ENCODE measurements at regions not wholly inside any gene's neighbourhood (a gene's known extent, or its start where the extent isn't known, plus 50 kb on each side); places are given as distances from the start of the nearest gene placed in this dataset.

DNA sequence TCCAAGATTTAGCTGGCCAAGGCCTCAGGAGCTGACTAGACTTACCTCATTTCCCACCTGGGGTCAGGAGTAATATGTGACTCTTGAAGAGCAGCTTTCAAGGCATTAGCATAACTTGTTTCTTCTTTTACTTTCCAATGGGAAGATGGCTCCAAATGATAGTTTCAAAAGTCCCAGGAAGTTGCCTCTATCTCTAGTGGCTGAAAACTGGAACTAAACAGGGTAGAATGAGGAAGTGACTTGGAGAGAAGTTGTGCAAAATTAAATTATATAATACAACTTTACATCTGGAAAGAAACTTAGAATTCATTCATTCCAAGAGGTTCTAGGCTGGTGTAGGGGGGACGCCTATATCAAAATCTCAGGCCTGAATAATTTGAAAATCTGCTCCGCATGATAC, 250.1 kb upstream of the FMN2 start:
- H3K27me3 Mint-ChIP-seq (ENCODE audit: insufficient read depth, low read depth, poor library complexity), result no peaks in the 10 kb centered on the region
- peaks cover 22% of the 10 kb centered on the region for H3K9me2 ChIP-seq (ENCODE audit: insufficient read depth)
- no peaks in the 10 kb centered on the region for H3K4me1 ChIP-seq (ENCODE audit: insufficient read depth)
- H3K4me3 ChIP-seq, result no peak overlapping the region
- H3F3A ChIP-seq (replicated peaks; ENCODE audit: low read depth), result no peaks in the 10 kb centered on the region
- no peaks in the 10 kb centered on the region for H3K27me3 ChIP-seq (ENCODE audit: insufficient read depth)
- no peak overlapping the region for H3K4me3 Mint-ChIP-seq
- H3K4me2 ChIP-seq, result no peak overlapping the region
- H3K36me3 ChIP-seq (ENCODE audit: insufficient read depth), result no peaks in the 10 kb centered on the region
- no peak for ATAC-seq
- DNase-seq (ENCODE audit: low spot score), result no peak
- no peaks in the 10 kb centered on the region for H3K9me3 Mint-ChIP-seq
- no peak overlapping the region for H3K27ac Mint-ChIP-seq
- no peak overlapping the region for H2AFZ ChIP-seq
- H4K20me1 ChIP-seq (replicated peaks; ENCODE audit: insufficient read depth), result no peaks in the 10 kb centered on the region
- no peak for TF ChIP-seq POLR2AphosphoS5 (IDR thresholded peaks at IDR 0.05; ENCODE audit: low read depth)
- no peak for TF ChIP-seq EZH2phosphoT487 (IDR thresholded peaks at IDR 0.05; ENCODE audit: unreplicated experiment)
- TF ChIP-seq EZH2 (IDR thresholded peaks at IDR 0.05; ENCODE audit: low read depth, unreplicated experiment), result no peak
- no peak for TF ChIP-seq NANOG (IDR thresholded peaks at IDR 0.05; ENCODE audit: borderline replicate concordance)
- TF ChIP-seq, protein P1, sequence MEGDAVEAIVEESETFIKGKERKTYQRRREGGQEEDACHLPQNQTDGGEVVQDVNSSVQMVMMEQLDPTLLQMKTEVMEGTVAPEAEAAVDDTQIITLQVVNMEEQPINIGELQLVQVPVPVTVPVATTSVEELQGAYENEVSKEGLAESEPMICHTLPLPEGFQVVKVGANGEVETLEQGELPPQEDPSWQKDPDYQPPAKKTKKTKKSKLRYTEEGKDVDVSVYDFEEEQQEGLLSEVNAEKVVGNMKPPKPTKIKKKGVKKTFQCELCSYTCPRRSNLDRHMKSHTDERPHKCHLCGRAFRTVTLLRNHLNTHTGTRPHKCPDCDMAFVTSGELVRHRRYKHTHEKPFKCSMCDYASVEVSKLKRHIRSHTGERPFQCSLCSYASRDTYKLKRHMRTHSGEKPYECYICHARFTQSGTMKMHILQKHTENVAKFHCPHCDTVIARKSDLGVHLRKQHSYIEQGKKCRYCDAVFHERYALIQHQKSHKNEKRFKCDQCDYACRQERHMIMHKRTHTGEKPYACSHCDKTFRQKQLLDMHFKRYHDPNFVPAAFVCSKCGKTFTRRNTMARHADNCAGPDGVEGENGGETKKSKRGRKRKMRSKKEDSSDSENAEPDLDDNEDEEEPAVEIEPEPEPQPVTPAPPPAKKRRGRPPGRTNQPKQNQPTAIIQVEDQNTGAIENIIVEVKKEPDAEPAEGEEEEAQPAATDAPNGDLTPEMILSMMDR (conservative IDR thresholded peaks at IDR 0.05; ENCODE audit: low read depth in 2 of 2), result no peak
- no peak for TF ChIP-seq STAT1 (IDR thresholded peaks at IDR 0.05; ENCODE audit: unreplicated experiment)
- TF ChIP-seq JUNB (IDR thresholded peaks at IDR 0.05; ENCODE audit: unreplicated experiment), result no peak
- TF ChIP-seq, protein P2, sequence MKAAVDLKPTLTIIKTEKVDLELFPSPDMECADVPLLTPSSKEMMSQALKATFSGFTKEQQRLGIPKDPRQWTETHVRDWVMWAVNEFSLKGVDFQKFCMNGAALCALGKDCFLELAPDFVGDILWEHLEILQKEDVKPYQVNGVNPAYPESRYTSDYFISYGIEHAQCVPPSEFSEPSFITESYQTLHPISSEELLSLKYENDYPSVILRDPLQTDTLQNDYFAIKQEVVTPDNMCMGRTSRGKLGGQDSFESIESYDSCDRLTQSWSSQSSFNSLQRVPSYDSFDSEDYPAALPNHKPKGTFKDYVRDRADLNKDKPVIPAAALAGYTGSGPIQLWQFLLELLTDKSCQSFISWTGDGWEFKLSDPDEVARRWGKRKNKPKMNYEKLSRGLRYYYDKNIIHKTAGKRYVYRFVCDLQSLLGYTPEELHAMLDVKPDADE (IDR thresholded peaks at IDR 0.05), result no peak
- TF ChIP-seq CREB1 (CRISPR knock-in tag; IDR thresholded peaks at IDR 0.05; ENCODE audit: low read depth), result no peak
- TF ChIP-seq, protein P3, sequence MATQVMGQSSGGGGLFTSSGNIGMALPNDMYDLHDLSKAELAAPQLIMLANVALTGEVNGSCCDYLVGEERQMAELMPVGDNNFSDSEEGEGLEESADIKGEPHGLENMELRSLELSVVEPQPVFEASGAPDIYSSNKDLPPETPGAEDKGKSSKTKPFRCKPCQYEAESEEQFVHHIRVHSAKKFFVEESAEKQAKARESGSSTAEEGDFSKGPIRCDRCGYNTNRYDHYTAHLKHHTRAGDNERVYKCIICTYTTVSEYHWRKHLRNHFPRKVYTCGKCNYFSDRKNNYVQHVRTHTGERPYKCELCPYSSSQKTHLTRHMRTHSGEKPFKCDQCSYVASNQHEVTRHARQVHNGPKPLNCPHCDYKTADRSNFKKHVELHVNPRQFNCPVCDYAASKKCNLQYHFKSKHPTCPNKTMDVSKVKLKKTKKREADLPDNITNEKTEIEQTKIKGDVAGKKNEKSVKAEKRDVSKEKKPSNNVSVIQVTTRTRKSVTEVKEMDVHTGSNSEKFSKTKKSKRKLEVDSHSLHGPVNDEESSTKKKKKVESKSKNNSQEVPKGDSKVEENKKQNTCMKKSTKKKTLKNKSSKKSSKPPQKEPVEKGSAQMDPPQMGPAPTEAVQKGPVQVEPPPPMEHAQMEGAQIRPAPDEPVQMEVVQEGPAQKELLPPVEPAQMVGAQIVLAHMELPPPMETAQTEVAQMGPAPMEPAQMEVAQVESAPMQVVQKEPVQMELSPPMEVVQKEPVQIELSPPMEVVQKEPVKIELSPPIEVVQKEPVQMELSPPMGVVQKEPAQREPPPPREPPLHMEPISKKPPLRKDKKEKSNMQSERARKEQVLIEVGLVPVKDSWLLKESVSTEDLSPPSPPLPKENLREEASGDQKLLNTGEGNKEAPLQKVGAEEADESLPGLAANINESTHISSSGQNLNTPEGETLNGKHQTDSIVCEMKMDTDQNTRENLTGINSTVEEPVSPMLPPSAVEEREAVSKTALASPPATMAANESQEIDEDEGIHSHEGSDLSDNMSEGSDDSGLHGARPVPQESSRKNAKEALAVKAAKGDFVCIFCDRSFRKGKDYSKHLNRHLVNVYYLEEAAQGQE (IDR thresholded peaks at IDR 0.05; ENCODE audit: unreplicated experiment), result no peak
- no peak for TF ChIP-seq ZNF114 (CRISPR knock-in tag; IDR thresholded peaks at IDR 0.05)
- TF ChIP-seq, protein P4, sequence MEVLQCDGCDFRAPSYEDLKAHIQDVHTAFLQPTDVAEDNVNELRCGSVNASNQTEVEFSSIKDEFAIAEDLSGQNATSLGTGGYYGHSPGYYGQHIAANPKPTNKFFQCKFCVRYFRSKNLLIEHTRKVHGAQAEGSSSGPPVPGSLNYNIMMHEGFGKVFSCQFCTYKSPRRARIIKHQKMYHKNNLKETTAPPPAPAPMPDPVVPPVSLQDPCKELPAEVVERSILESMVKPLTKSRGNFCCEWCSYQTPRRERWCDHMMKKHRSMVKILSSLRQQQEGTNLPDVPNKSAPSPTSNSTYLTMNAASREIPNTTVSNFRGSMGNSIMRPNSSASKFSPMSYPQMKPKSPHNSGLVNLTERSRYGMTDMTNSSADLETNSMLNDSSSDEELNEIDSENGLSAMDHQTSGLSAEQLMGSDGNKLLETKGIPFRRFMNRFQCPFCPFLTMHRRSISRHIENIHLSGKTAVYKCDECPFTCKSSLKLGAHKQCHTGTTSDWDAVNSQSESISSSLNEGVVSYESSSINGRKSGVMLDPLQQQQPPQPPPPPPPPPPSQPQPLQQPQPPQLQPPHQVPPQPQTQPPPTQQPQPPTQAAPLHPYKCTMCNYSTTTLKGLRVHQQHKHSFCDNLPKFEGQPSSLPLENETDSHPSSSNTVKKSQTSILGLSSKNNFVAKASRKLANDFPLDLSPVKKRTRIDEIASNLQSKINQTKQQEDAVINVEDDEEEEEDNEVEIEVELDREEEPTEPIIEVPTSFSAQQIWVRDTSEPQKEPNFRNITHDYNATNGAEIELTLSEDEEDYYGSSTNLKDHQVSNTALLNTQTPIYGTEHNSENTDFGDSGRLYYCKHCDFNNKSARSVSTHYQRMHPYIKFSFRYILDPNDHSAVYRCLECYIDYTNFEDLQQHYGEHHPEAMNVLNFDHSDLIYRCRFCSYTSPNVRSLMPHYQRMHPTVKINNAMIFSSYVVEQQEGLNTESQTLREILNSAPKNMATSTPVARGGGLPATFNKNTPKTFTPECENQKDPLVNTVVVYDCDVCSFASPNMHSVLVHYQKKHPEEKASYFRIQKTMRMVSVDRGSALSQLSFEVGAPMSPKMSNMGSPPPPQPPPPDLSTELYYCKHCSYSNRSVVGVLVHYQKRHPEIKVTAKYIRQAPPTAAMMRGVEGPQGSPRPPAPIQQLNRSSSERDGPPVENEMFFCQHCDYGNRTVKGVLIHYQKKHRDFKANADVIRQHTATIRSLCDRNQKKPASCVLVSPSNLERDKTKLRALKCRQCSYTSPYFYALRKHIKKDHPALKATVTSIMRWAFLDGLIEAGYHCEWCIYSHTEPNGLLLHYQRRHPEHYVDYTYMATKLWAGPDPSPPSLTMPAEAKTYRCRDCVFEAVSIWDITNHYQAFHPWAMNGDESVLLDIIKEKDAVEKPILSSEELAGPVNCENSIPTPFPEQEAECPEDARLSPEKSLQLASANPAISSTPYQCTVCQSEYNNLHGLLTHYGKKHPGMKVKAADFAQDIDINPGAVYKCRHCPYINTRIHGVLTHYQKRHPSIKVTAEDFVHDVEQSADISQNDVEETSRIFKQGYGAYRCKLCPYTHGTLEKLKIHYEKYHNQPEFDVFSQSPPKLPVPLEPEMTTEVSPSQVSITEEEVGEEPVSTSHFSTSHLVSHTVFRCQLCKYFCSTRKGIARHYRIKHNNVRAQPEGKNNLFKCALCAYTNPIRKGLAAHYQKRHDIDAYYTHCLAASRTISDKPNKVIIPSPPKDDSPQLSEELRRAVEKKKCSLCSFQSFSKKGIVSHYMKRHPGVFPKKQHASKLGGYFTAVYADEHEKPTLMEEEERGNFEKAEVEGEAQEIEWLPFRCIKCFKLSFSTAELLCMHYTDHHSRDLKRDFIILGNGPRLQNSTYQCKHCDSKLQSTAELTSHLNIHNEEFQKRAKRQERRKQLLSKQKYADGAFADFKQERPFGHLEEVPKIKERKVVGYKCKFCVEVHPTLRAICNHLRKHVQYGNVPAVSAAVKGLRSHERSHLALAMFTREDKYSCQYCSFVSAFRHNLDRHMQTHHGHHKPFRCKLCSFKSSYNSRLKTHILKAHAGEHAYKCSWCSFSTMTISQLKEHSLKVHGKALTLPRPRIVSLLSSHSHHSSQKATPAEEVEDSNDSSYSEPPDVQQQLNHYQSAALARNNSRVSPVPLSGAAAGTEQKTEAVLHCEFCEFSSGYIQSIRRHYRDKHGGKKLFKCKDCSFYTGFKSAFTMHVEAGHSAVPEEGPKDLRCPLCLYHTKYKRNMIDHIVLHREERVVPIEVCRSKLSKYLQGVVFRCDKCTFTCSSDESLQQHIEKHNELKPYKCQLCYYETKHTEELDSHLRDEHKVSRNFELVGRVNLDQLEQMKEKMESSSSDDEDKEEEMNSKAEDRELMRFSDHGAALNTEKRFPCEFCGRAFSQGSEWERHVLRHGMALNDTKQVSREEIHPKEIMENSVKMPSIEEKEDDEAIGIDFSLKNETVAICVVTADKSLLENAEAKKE (CRISPR knock-in tag; IDR thresholded peaks at IDR 0.05), result no peak
- no peak for TF ChIP-seq ZNF331 (CRISPR knock-in tag; IDR thresholded peaks at IDR 0.05; ENCODE audit: low read depth)
- no peak overlapping the region for H3K27ac ChIP-seq (ENCODE audit: low read depth)
- H3K4me1 Mint-ChIP-seq, result no peaks in the 10 kb centered on the region
- no peaks in the 10 kb centered on the region for H3K36me3 Mint-ChIP-seq (ENCODE audit: low read depth)
- no peaks in the 10 kb centered on the region for H3K79me2 ChIP-seq (replicated peaks; ENCODE audit: insufficient read depth)

Data from GM23338 (cell line).